Cardiac muscle cell (in vitro differentiated cells and primary cell): ENCODE measurements at regions not wholly inside any gene's neighbourhood (a gene's known extent, or its start where the extent isn't known, plus 50 kb on each side); places are given as distances from the start of the nearest gene placed in this dataset.

Source experiments
- DNase-seq, 2 donors: peaks; one replicate each; pipeline versions ENCODE4 v3.0.0 to v3.0.0-alpha.2; 2010 to 2017; ENCODE audit warnings: low read depth in 1 of 2, low spot score in 1 of 2
- H3K27ac ChIP-seq: fragments of 200-600 bp; sonication (generic); 2 replicates; pipeline ENCODE4 v1.5.1; 2016
- H3K27me3 ChIP-seq: fragments of 200-600 bp; sonication (generic); 2 replicates; pipeline ENCODE4 v1.6.0; 2016; ENCODE audit warnings: control low read depth
- H3K36me3 ChIP-seq: fragments of 200-600 bp; sonication (generic); 2 replicates; pipeline ENCODE4 v1.5.1; 2016; ENCODE audit warnings: control low read depth
- H3K4me1 ChIP-seq: fragments of 200-600 bp; sonication (generic); 2 replicates; pipeline ENCODE4 v1.8.1; 2017; ENCODE audit warnings: low read depth, mild to moderate bottlenecking, mixed run types
- H3K4me3 ChIP-seq: fragments of 200-600 bp; sonication (generic); 2 replicates; pipeline ENCODE4 v1.5.1; 2016; ENCODE audit warnings: mild to moderate bottlenecking
- H3K9me3 ChIP-seq: fragments of 200-600 bp; sonication (generic); 2 replicates; pipeline ENCODE4 v1.5.1; 2017; ENCODE audit warnings: low read depth, mild to moderate bottlenecking, control low read depth
- TF ChIP-seq, protein P1 (sequence below): IDR thresholded peaks from 2 replicates; pipeline ENCODE4 v1.5.1; 2012; ENCODE audit warnings: low read depth, mild to moderate bottlenecking, low read length

DNA sequence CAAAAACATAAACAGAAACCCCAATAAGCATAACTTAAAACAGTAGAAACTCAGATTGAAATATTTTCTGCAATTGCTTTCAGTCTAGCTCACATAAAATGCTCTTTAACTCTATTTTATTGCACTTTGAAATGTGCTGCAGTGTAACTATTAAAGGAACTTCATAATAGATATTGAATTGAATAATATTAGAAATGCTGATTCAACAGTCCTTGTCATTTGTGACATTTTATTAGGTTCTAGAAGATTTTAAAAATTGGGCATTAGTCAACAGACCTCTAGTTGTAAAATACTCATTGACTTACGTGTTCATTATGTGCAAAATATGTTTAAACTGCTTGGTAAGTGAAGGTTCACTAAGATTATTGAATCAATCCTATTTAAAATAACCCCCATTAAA is 1422.3 kb downstream of the PLA2G4A start:
- TF ChIP-seq, protein P1, sequence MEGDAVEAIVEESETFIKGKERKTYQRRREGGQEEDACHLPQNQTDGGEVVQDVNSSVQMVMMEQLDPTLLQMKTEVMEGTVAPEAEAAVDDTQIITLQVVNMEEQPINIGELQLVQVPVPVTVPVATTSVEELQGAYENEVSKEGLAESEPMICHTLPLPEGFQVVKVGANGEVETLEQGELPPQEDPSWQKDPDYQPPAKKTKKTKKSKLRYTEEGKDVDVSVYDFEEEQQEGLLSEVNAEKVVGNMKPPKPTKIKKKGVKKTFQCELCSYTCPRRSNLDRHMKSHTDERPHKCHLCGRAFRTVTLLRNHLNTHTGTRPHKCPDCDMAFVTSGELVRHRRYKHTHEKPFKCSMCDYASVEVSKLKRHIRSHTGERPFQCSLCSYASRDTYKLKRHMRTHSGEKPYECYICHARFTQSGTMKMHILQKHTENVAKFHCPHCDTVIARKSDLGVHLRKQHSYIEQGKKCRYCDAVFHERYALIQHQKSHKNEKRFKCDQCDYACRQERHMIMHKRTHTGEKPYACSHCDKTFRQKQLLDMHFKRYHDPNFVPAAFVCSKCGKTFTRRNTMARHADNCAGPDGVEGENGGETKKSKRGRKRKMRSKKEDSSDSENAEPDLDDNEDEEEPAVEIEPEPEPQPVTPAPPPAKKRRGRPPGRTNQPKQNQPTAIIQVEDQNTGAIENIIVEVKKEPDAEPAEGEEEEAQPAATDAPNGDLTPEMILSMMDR, result no peak
- H3K36me3 ChIP-seq, result no peaks in the 10 kb centered on the region
- no peak overlapping the region for H3K27ac ChIP-seq
- H3K9me3 ChIP-seq, result no peaks in the 10 kb centered on the region
- DNase-seq, result no peak
- no peak overlapping the region for H3K4me3 ChIP-seq
- H3K27me3 ChIP-seq, result no peaks in the 10 kb centered on the region
- no peaks in the 10 kb centered on the region for H3K4me1 ChIP-seq

DNA sequence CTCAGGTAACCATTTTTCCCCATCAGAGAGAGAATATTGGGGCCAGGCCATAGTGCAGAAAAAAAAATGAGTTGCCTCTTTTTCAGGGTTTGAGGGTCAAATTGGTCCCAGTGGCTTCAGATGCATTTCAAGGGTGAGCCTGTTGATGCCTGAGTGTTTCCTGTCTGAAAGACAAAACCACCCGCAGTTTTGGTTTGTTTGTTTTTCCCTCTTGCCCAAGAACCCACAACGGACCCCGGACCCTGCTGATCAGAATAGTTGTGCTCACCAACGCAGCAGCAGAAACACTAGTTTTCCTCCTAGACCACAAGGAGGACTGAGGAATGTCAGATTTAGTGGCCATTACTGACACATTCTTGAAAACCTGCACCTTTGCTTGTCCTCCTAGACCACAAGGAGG is 1433.1 kb downstream of the PLA2G4A start:
- H3K36me3 ChIP-seq, result no peaks in the 10 kb centered on the region
- no peak for DNase-seq
- no peaks in the 10 kb centered on the region for H3K9me3 ChIP-seq
- no peak overlapping the region for H3K27ac ChIP-seq
- no peaks in the 10 kb centered on the region for H3K27me3 ChIP-seq
- H3K4me3 ChIP-seq, result no peak overlapping the region
- TF ChIP-seq, protein P1, result no peak
- H3K4me1 ChIP-seq, result no peaks in the 10 kb centered on the region

DNA sequence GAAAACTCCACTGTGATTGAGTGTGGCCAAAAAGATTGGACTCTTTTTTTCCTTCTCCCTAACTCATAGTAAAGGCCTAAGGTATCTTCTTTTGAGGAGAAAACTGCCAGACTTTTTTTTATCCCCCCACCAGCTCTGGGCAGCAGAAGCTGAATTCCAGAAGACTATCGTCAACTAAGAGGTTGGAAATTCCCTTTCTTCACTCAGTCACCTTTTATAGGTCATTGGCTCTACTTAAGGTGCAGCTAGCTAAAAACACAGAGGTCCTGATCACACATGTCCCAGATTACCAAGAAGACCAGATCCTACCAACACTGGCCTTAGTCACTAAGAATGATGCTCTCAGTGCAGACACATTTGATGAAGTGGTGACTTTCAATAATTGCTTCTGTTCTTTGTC is 1441.2 kb downstream of the PLA2G4A start:
- Histone ChIP-seq H3K36me3 (no peaks in the 10 kb centered on the region), H3K4me3 (no peak overlapping the region), H3K9me3 (no peaks in the 10 kb centered on the region), H3K4me1 (no peaks in the 10 kb centered on the region), H3K27ac (no peak overlapping the region), H3K27me3 (no peaks in the 10 kb centered on the region)
- DNase-seq, result no peak
- TF ChIP-seq, protein P1, result no peak

DNA sequence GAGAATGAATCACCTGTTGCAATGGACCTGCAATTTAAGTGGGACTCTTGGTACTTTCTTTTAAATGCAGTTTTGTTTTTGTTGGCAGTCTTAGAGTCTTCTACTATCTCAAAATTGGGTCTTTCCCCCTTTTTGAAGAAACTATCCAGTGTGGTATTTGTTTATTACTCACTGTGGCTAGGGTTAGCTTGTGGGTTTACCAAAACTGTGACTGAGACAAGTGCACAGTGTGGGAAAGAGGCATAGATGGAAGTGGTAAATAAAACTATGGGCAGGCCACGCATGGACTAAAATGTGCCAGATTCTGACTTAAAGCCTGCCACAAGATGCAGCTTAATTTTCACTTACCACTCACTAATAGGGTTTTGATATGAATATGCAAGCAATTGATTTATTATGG is 1441.7 kb downstream of the PLA2G4A start:
- Histone ChIP-seq H3K4me3 (no peak overlapping the region), H3K27ac (no peak overlapping the region)

DNA sequence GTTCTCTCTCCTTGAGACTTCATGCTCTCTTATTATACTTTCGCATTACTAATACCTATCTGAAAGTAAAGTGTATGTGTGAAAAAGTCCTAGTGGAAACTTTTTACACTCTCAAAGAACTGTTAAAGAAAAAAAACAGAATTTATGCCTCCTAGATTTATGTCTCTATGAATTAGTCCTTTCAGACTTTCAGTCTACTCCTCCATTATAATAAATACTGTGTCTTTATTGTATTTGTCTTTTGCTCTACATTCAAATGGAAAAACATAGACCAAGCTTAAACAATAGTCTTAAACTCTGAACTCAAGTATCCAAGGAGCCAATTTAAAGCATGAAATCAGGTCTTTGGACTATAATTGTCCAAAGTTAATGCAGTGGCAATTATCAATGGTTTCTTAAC is 1449.0 kb downstream of the PLA2G4A start:
- Histone ChIP-seq H3K36me3 (no peaks in the 10 kb centered on the region), H3K27ac (no peak overlapping the region), H3K4me3 (no peak overlapping the region), H3K4me1 (no peaks in the 10 kb centered on the region), H3K9me3 (no peaks in the 10 kb centered on the region), H3K27me3 (no peaks in the 10 kb centered on the region)
- TF ChIP-seq, protein P1, result no peak
- no peak for DNase-seq

More for the DNA sequence above, 1441.7 kb downstream of the PLA2G4A start:
- no peak for DNase-seq
- Histone ChIP-seq H3K27me3 (no peaks in the 10 kb centered on the region), H3K4me1 (no peaks in the 10 kb centered on the region), H3K9me3 (no peaks in the 10 kb centered on the region), H3K36me3 (no peaks in the 10 kb centered on the region)
- TF ChIP-seq, protein P1, result no peak

DNA sequence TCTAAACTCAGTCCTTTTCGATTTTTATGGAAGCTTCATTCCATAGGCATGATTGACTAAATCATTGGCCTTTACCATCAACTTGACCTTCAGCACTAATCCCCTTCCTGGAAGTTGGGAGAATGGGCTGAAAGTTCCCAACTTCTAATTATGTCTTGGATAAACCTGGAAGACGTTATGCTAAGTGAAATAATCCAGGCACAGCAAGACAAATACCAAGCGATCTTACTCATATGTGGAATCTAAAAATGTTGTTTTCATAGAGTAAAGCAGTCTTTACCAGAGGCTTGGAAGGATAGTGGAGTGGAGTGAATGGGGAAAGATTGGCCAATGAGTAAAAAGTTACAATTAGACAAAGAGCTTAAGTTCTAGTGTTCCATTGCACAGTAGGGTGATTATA is 1453.2 kb downstream of the PLA2G4A start:
- no peaks in the 10 kb centered on the region for H3K36me3 ChIP-seq
- H3K4me1 ChIP-seq, result no peaks in the 10 kb centered on the region
- no peaks in the 10 kb centered on the region for H3K27me3 ChIP-seq
- H3K4me3 ChIP-seq, result no peak overlapping the region
- TF ChIP-seq, protein P1, result no peak
- H3K9me3 ChIP-seq, result no peaks in the 10 kb centered on the region
- DNase-seq, result no peak
- no peak overlapping the region for H3K27ac ChIP-seq
